ENCODE measurements at regions not wholly inside any gene's neighbourhood (a gene's known extent, or its start where the extent isn't known, plus 50 kb on each side); places are given as distances from the start of the nearest gene placed in this dataset.
"Not testable (repeated sequence)": the region's sequence is repeated elsewhere in the genome, so short reads cannot be mapped to it uniquely, and the experiment has no call there.

DNA sequence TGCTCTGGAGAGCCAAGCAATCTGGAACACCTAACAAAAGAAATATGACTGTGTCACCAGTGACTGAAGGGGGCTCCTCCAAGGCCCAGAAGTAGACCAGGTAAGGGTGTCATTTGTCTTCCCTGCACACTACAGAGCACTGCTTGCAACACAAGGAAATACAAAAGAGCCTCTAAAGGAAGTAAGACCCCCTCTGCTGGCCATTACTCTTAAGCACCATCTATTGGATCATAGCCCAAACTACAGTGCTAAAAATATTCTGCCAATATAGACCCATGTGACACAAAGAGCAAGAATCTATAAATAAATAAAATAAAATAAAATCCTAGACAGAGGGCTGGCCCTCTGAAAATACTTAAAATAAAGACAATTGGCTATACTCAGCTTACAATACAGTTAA, 528.7 kb downstream of the TMA16 start:
- no peak for DNase-seq

DNA sequence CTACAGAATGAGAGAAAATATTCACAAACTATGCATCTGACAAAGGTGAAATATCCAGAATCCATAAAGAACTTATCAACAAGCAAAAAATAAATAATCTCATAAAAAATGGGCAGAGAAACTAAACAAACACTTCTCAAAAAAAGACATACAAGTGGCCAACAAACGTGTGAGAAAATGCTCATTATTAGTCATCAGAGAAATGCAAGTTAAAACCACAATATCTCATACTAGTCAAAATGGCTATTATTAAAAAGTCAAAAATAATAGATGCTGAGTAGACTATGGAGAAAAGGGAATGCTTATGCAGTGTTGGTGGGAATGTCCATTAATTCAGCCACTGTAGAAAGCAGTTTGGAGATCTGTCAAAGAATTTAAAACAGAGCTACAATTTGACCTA, 533.3 kb downstream of the TMA16 start:
- H3K36me3 ChIP-seq = no peaks in the 10 kb centered on the region
- H3K4me1 ChIP-seq = no peaks in the 10 kb centered on the region
- H3K4me3 ChIP-seq = no peak overlapping the region
- H3K27ac ChIP-seq = no peak overlapping the region
- no peaks in the 10 kb centered on the region for H3K9me3 ChIP-seq (replicated peaks)
- no peak for DNase-seq
- no peaks in the 10 kb centered on the region for H3K27me3 ChIP-seq

More for the DNA sequence above, 528.7 kb downstream of the TMA16 start:
- Histone ChIP-seq H3K4me1 (no peaks in the 10 kb centered on the region), H3K4me3 (no peak overlapping the region), H3K27me3 (no peaks in the 10 kb centered on the region), H3K27ac (no peak overlapping the region), H3K36me3 (no peaks in the 10 kb centered on the region), H3K9me3 (replicated peaks) (no peaks in the 10 kb centered on the region)

DNA sequence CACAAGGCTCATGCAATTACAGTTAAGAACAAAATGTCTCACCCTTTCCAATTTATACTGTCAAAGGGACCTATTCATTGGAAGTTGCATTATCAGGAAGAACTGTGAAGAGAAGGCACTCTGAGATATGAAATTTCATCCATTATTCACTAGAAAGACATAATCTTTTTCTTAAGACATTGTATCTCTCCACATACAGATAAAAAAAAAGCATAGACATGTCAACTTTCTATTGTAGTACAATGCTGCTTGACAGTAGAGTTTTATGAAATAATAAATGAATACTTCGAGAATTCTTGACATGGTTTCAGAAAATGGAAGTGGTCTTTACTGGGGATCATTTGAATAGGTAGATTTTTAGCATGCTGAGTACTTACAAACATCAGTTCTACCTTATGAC, 545.0 kb downstream of the TMA16 start:
- no peak overlapping the region for H3K4me3 ChIP-seq
- no peaks in the 10 kb centered on the region for H3K27me3 ChIP-seq
- H3K27ac ChIP-seq = no peak overlapping the region
- no peak for DNase-seq
- H3K9me3 ChIP-seq (replicated peaks) = no peaks in the 10 kb centered on the region
- no peaks in the 10 kb centered on the region for H3K36me3 ChIP-seq
- H3K4me1 ChIP-seq = no peaks in the 10 kb centered on the region

DNA sequence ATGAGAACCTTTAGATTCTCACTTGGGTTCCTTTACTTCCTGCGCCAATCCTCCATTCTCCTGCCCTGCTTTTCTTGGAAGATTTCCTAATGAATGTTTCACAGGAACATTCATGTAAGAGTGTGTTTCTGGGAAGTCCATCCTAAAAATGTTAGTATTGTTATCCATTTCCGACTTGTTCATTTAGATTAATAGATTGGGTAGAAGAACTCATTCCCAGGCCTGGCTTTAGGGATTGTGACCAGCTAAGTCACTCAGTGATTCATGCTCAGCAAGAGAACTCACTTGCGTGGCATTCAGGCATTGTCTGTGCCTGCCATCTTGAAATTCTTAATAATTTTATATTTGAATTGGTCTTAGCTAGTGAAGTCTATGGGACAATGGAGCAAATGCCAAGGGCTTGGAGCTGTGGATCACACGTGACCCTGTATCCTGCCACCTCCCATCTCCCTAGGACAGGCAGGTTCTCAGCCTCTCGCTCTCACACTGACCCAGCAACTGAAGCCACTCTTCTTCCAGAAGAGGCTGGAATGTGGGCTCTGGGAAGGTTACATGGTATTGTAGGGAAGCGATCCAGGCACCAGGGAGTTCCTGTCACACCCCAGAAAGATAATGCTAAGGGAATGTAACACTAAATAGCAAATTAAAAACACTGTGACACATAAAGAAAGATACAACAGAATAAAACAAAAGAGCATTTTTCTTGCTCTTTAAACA, 562.1 kb downstream of the TMA16 start:
- no peak overlapping the region for H3K27ac ChIP-seq
- no peaks in the 10 kb centered on the region for H3K36me3 ChIP-seq
- no peak overlapping the region for H3K4me3 ChIP-seq
- no peak for DNase-seq
- no peaks in the 10 kb centered on the region for H3K4me1 ChIP-seq
- no peaks in the 10 kb centered on the region for H3K27me3 ChIP-seq
- H3K9me3 ChIP-seq (replicated peaks) = no peaks in the 10 kb centered on the region

DNA sequence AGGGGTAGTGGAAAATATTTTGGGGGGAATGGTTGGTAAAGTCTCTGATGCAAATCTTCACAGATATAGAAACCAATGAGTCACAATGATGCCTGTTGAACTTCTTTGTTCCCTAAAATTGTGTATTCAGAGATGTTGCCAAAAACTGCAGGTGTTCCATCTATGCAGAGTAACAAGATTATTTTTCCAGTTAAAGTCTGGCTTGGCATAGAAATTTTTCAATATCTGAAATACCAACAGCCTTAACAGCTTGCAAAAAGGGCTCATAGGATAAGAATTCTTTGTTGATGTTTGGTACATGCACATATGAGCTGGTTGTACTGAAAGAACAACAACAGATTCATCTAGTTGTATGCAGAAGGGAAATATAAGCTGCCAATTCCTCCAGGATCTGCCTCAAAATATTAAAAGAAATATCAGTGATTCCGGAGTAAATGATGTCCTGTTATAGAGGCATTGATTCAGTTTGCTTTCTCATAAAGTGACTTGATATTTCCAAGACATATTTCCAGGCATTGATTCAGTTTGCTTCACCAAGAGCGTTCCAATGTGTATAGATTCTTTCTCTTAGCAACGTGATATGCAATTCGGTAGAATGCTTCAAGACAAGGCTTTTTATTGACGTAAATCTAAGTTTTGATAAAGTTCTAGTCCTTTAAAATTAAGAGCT, 564.4 kb downstream of the TMA16 start:
- no peak for DNase-seq
- no peaks in the 10 kb centered on the region for H3K4me1 ChIP-seq
- H3K27ac ChIP-seq = no peak overlapping the region
- H3K9me3 ChIP-seq (replicated peaks) = no peaks in the 10 kb centered on the region
- H3K27me3 ChIP-seq = no peaks in the 10 kb centered on the region
- H3K4me3 ChIP-seq = no peak overlapping the region
- H3K36me3 ChIP-seq = no peaks in the 10 kb centered on the region

DNA sequence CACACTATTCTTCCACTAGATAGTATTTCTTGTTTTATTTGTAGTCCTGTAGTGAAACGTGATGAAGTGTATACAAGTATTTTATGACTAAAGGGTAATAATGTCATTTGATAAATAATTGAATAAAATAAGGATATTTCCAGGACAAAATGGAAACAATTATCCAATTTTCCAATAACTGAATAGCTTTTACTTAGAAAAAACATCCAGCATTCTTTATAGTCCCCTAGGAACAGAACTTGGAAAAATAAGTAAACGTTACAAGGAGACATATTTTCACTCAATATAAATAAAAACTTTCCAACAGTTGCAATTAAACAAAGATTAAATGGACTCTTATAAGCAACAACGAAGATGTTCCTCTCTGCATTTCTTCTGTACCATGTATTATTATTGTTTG, 566.0 kb downstream of the TMA16 start:
- Histone ChIP-seq H3K27ac (no peak overlapping the region), H3K4me3 (no peak overlapping the region), H3K4me1 (no peaks in the 10 kb centered on the region), H3K27me3 (no peaks in the 10 kb centered on the region), H3K36me3 (no peaks in the 10 kb centered on the region), H3K9me3 (replicated peaks) (no peaks in the 10 kb centered on the region)
- no peak for DNase-seq

DNA sequence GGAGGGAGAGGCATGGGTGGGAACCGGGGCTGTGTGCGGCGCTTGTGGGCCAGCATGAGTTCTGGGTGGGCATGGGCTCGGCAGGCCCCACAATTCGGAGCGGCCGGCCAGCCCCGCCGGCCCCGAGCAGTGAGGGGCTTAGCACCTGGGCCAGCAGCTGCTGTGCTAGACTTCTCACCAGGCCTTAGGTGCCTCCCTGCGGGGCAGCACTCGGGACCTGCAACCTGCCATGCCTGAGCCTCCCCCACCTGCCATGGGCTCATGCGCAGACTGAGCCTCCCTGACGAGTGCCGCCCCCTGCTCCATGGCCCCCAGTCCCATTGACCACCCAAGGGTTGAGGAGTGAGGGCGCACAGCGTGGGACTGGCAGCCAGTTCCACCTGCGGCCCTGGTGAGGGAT, 573.9 kb downstream of the TMA16 start:
- no peaks in the 10 kb centered on the region for H3K4me1 ChIP-seq
- no peak overlapping the region for H3K27ac ChIP-seq
- H3K9me3 ChIP-seq (replicated peaks) = no peaks in the 10 kb centered on the region
- no peaks in the 10 kb centered on the region for H3K27me3 ChIP-seq
- no peaks in the 10 kb centered on the region for H3K36me3 ChIP-seq
- H3K4me3 ChIP-seq = no peak overlapping the region
- no peak for DNase-seq

DNA sequence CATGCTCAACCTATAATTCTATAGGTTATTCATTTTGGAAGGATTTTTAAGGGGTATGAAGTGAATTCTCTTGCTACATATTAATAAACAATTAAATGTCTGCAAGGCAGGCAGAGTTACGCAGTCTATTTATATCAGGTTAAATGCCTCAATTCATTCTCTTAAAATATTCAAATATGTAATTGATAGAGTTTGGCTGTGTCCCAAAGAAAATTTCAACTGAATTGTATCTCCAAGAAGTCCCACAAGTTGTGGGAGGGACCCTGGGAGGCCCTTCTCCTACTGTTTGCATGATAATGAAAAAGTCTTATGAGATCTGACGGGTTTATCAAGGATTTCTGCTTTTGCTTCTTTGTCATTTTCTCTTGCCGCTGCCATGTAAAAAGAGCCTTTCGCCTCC, 576.1 kb downstream of the TMA16 start:
- H3K9me3 ChIP-seq (replicated peaks) = no peaks in the 10 kb centered on the region
- no peak overlapping the region for H3K27ac ChIP-seq
- H3K27me3 ChIP-seq = no peaks in the 10 kb centered on the region
- no peaks in the 10 kb centered on the region for H3K4me1 ChIP-seq
- H3K4me3 ChIP-seq = no peak overlapping the region
- DNase-seq = no peak
- H3K36me3 ChIP-seq = no peaks in the 10 kb centered on the region

DNA sequence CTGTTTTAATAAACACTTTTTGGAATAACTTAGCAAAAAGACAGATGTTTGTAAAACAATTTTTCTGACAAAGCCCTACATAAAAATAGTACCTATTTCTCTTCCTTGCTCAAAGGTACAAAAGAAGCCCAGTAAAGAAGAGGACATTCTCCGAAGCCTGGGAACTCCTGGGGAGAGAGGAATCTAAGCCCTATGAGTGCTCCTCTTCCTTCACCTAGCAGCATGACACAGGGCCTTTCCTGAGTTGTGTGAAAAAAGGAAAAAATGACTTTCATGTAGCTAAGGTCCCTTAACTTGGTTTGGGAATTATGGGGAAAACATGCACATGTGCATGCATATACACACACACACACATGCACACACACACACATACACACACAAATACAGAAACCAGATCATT, 586.9 kb downstream of the TMA16 start:
- no peak for DNase-seq
- Histone ChIP-seq H3K27me3 (no peaks in the 10 kb centered on the region), H3K27ac (no peak overlapping the region), H3K4me1 (no peaks in the 10 kb centered on the region), H3K4me3 (no peak overlapping the region), H3K9me3 (replicated peaks) (no peaks in the 10 kb centered on the region), H3K36me3 (no peaks in the 10 kb centered on the region)

DNA sequence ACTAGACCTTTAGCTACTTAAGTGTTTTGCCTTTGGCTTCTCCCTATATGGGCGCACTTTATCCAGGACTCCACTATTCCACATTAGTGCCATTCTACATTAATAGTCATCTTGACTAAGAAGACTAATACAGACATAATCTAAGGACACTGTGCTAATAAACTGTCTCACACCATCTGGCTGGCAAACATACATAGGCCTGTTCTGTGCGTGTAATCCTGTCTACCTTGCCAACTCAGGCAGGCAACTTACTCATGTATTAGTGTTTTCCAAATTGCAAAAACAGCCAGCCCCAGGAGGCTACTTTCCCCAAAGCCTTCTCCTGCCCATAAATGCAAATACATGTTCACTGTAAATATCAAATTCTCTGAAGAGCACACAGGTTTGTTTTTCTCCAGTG, 587.3 kb downstream of the TMA16 start:
- H3K27me3 ChIP-seq = no peaks in the 10 kb centered on the region
- H3K4me1 ChIP-seq = no peaks in the 10 kb centered on the region
- H3K27ac ChIP-seq = no peak overlapping the region
- H3K36me3 ChIP-seq = no peaks in the 10 kb centered on the region
- H3K9me3 ChIP-seq (replicated peaks) = no peaks in the 10 kb centered on the region
- no peak for DNase-seq
- H3K4me3 ChIP-seq = no peak overlapping the region

DNA sequence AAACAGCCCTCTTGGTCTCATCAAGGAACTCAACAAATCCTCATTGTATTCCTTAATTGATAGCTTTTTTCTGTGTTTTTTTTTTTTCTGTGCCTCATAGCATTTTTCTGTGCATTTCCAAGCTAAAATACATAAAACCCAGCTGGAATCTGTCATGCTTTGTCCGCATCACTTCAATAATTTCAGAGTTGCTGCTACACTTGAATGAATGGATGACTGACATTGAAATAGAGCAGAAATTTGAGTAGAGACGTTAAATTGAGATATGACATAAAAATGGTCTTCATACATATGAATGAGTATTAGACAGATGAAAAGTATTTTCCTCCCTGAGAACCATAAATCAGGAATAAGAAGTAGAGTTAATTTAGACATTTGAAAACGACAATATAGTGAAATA, 593.2 kb downstream of the TMA16 start:
- Histone ChIP-seq H3K36me3 (no peaks in the 10 kb centered on the region), H3K9me3 (replicated peaks) (no peaks in the 10 kb centered on the region), H3K27me3 (no peaks in the 10 kb centered on the region), H3K4me1 (no peaks in the 10 kb centered on the region), H3K4me3 (no peak overlapping the region), H3K27ac (no peak overlapping the region)
- DNase-seq = no peak

DNA sequence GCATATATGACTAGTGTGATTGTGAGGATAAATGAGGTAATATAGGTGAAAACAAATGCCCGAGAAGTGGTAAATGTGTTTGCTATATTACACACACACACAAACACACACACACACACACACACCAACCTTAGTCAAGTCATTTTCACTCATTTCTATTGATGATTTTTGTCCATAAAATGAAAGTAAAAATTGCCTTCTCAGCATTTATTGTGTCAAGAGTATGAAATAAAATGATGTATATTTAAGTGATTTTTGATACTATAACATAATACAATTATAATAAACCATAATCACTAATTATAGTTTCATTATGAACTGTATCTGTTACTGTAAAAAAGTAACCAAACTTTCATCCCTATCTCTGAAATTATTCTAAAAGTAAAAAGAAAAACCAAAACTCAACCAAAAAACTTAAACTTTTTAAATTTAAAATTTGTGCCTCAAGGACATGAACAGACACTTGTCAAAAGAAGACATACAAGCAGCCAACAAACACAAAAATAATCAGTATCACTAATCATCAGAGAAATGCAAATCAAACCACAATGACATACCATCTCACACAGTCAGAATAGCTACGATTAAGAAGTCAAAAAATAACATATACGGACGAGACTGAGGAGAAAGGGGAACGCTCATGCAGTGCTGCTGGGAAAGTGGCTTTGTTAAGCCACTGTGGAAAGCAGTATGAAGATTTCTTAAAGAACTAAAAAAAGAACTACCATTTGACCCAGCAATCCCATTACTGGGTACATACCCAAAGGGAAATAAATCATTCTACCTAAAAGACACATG, 601.0 kb downstream of the TMA16 start:
- Histone ChIP-seq H3K36me3 (no peaks in the 10 kb centered on the region), H3K4me3 (no peak overlapping the region), H3K4me1 (no peaks in the 10 kb centered on the region), H3K27me3 (no peaks in the 10 kb centered on the region), H3K9me3 (replicated peaks) (no peaks in the 10 kb centered on the region), H3K27ac (no peak overlapping the region)
- DNase-seq = no peak

DNA sequence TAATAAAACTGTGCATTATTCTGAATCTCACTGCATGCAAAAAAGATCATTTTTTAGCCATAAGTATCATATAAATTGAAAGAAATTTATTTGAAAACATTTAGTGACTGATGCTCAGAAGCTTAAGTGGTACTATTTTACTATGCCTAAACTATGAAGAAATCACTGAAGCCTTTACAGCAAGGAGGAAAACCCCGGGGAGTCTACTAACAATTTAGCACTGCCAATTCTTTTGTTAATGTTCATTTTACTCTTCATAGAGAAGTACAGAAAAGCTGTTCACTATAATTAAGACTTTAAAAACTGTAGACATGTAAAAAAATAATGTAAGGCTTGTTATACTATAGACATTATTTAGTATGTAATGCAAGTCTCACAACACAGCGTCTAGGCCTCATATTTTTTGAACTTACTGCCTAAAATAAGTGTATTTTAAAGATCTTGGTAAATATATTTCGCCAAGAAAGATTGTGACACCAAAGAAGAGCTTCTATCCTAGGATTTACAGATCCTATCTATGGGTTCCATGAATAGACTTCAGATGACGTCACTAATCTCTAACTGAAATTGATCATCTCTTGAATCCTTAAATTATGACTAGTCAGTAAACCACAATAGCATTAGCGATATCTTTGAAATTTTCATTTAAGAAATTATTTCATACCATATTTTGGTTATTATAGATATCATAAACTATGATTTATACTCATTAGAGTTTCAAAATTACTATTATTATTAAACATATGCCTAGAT, 602.5 kb downstream of the TMA16 start:
- H3K4me1 ChIP-seq = no peaks in the 10 kb centered on the region
- H3K27me3 ChIP-seq = no peaks in the 10 kb centered on the region
- DNase-seq = no peak
- no peaks in the 10 kb centered on the region for H3K36me3 ChIP-seq
- H3K27ac ChIP-seq = no peak overlapping the region
- H3K9me3 ChIP-seq (replicated peaks) = no peaks in the 10 kb centered on the region
- no peak overlapping the region for H3K4me3 ChIP-seq

DNA sequence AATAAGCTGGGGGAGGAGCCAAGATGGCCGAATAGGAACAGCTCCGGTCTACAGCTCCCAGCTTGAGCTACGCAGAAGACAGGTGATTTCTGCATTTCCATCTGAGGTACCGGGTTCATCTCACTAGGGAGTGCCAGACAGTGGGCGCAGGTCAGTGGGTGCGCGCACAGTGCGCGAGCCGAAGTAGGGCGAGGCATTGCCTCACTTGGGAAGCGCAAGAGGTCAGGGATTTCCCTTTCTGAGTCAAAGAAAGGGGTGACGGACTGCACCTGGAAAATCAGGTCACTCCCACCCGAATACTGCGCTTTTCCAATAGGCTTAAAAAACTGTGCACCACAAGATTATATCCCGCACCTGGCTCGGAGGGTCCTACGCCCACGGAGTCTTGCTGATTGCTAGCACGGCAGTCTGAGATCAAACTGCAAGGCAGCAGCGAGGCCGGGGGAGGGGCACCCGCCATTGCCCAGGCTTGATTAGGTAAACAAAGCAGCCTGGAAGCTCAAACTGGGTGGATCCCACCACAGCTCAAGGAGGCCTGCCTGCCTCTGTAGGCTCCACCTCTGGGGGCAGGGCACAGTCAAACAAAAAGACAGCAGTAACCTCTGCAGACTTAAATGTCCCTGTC, 606.4 kb downstream of the TMA16 start:
- not testable (repeated sequence) for H3K27me3 ChIP-seq; DNase-seq; H3K4me3 ChIP-seq; H3K36me3 ChIP-seq; H3K27ac ChIP-seq; H3K4me1 ChIP-seq; H3K9me3 ChIP-seq (replicated peaks)
